Progenitor cell of endocrine pancreas (in vitro differentiated cells): ENCODE measurements at regions not wholly inside any gene's neighbourhood (a gene's known extent, or its start where the extent isn't known, plus 50 kb on each side); places are given as distances from the start of the nearest gene placed in this dataset.
"Not testable (repeated sequence)": the region's sequence is repeated elsewhere in the genome, so short reads cannot be mapped to it uniquely, and the experiment has no call there.

Source experiments
- DNase-seq: peaks from one replicate; pipeline ENCODE4 v3.0.0; 2021; ENCODE audit warnings: low spot score; ENCODE audit not compliant: unreplicated experiment
- H3K27ac Mint-ChIP-seq: 2 replicates; pipeline ENCODE4 v1.8.0; 2021; ENCODE audit warnings: mild to moderate bottlenecking, moderate library complexity, mixed read lengths
- H3K27me3 Mint-ChIP-seq: 2 replicates; pipeline ENCODE4 v1.8.0; 2021; ENCODE audit warnings: mixed read lengths
- H3K36me3 Mint-ChIP-seq: 2 replicates; pipeline ENCODE4 v1.8.0; 2022; ENCODE audit warnings: mixed read lengths; ENCODE audit not compliant: insufficient read depth
- H3K4me1 Mint-ChIP-seq: 2 replicates; pipeline ENCODE4 v1.8.0; 2021; ENCODE audit warnings: low read depth, mixed read lengths
- H3K4me3 Mint-ChIP-seq: 2 replicates; pipeline ENCODE4 v1.8.0; 2021; ENCODE audit warnings: low read depth, mild to moderate bottlenecking, moderate library complexity, mixed read lengths
- H3K9me3 Mint-ChIP-seq: 2 replicates; pipeline ENCODE4 v1.8.0; 2021; ENCODE audit warnings: low read depth, mixed read lengths
- CTCF ChIP-seq: fragments of 200-600 bp; sonication (generic); IDR thresholded peaks from one replicate; pipeline ENCODE4 v1.5.0; 2021; ENCODE audit warnings: antibody characterized with exemption, mild to moderate bottlenecking; ENCODE audit not compliant: unreplicated experiment

- DNase-seq: no peak
- no peak for TF ChIP-seq CTCF
- H3K4me3 Mint-ChIP-seq: no peak overlapping the region
- H3K27me3 Mint-ChIP-seq: no peaks in the 10 kb centered on the region
- no peaks in the 10 kb centered on the region for H3K36me3 Mint-ChIP-seq
- H3K27ac Mint-ChIP-seq: no peak overlapping the region
- no peaks in the 10 kb centered on the region for H3K9me3 Mint-ChIP-seq
- no peaks in the 10 kb centered on the region for H3K4me1 Mint-ChIP-seq
These were observed 222.6 kb upstream of the PPP1R3A start for GRCh38 chr7:114141415-114141814.

- Mint-ChIP-seq H3K27ac (no peak overlapping the region), H3K9me3 (no peaks in the 10 kb centered on the region)
These were observed 221.8 kb upstream of the PPP1R3A start for GRCh38 chr7:114140561-114140960.

GRCh38 chr7:114139690-114140089 lies 220.9 kb upstream of the PPP1R3A start:
- DNase-seq, H3K36me3 Mint-ChIP-seq, H3K27me3 Mint-ChIP-seq, H3K27ac Mint-ChIP-seq, H3K4me1 Mint-ChIP-seq, H3K9me3 Mint-ChIP-seq, H3K4me3 Mint-ChIP-seq: not testable (repeated sequence)

More at GRCh38 chr7:114140561-114140960, 221.8 kb upstream of the PPP1R3A start:
- no peak for DNase-seq
- no peak overlapping the region for H3K4me3 Mint-ChIP-seq
- H3K36me3 Mint-ChIP-seq: no peaks in the 10 kb centered on the region
- no peaks in the 10 kb centered on the region for H3K4me1 Mint-ChIP-seq
- TF ChIP-seq CTCF: no peak
- H3K27me3 Mint-ChIP-seq: no peaks in the 10 kb centered on the region

DNA sequence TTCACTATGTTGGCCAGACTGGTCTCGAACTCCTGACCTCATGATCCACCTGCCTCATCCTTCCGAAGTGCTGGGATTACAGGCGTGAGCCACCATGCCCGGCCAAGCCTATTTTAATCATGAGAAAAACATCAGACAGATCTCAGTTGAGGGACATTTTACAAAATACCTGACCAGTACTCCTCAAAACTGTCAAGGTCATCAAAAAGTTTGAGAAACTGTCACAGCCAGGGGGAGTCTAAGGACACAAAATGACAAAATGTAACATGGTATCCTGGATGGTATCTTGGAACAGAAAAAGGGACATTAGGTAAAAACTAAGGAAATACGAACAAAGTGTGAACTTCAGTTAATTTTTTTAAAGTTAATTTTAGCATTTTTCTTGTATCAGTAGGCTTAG lies 219.8 kb upstream of the PPP1R3A start:
- no peak for TF ChIP-seq CTCF
- H3K27me3 Mint-ChIP-seq: no peaks in the 10 kb centered on the region
- no peak overlapping the region for H3K4me3 Mint-ChIP-seq
- no peaks in the 10 kb centered on the region for H3K36me3 Mint-ChIP-seq
- no peaks in the 10 kb centered on the region for H3K4me1 Mint-ChIP-seq
- H3K27ac Mint-ChIP-seq: no peak overlapping the region
- H3K9me3 Mint-ChIP-seq: no peaks in the 10 kb centered on the region
- no peak for DNase-seq

- H3K27me3 Mint-ChIP-seq: no peaks in the 10 kb centered on the region
- TF ChIP-seq CTCF: no peak
- H3K9me3 Mint-ChIP-seq: no peaks in the 10 kb centered on the region
- no peak overlapping the region for H3K4me3 Mint-ChIP-seq
- H3K36me3 Mint-ChIP-seq: no peaks in the 10 kb centered on the region
- no peak overlapping the region for H3K27ac Mint-ChIP-seq
- peaks cover 1% of the 10 kb centered on the region for H3K4me1 Mint-ChIP-seq
- no peak for DNase-seq
These were observed 214.9 kb upstream of the PPP1R3A start for GRCh38 chr7:114133717-114134116.

- H3K4me1 Mint-ChIP-seq: peaks cover 1% of the 10 kb centered on the region
- no peak for TF ChIP-seq CTCF
- no peak for DNase-seq
- no peaks in the 10 kb centered on the region for H3K36me3 Mint-ChIP-seq
- no peaks in the 10 kb centered on the region for H3K9me3 Mint-ChIP-seq
- no peaks in the 10 kb centered on the region for H3K27me3 Mint-ChIP-seq
- H3K27ac Mint-ChIP-seq: no peak overlapping the region
- H3K4me3 Mint-ChIP-seq: no peak overlapping the region
These were observed 212.1 kb upstream of the PPP1R3A start for GRCh38 chr7:114130866-114131265.
